Activated T-helper 1 cell treated with anti-CD3 and anti-CD28 coated beads, Interleukin-12 subunit alpha, Interleukin-12 subunit beta, Interleukin-2, Interleukin-4 antibody, amounts not matched to agents 30 ng/mL and 10 ng/mL and 1 ng/mL, durations not matched to agents 14 hours and 24 hours and 36 hours (primary cell): ENCODE measurements at regions not wholly inside any gene's neighbourhood (a gene's known extent, or its start where the extent isn't known, plus 50 kb on each side); places are given as distances from the start of the nearest gene placed in this dataset.
"Not testable (repeated sequence)": the region's sequence is repeated elsewhere in the genome, so short reads cannot be mapped to it uniquely, and the experiment has no call there.

Experiments
- DNase-seq: peaks from one replicate; pipeline ENCODE4 v3.0.0; 2021; ENCODE audit warnings: low spot score
- H3K27ac Mint-ChIP-seq: one replicate; pipeline ENCODE4 v1.8.0; 2021; ENCODE audit warnings: mild to moderate bottlenecking, mixed read lengths
- H3K27me3 Mint-ChIP-seq: one replicate; pipeline ENCODE4 v1.8.0; 2022; ENCODE audit warnings: mild to moderate bottlenecking, moderate library complexity, mixed read lengths; ENCODE audit not compliant: insufficient read depth
- H3K36me3 Mint-ChIP-seq: one replicate; pipeline ENCODE4 v1.8.0; 2021; ENCODE audit warnings: low read depth, mixed read lengths
- H3K4me1 Mint-ChIP-seq: one replicate; pipeline ENCODE4 v1.8.0; 2021; ENCODE audit warnings: low read depth, mixed read lengths
- H3K4me3 Mint-ChIP-seq: one replicate; pipeline ENCODE4 v1.8.0; 2021; ENCODE audit warnings: mild to moderate bottlenecking, moderate library complexity, mixed read lengths
- H3K9me3 Mint-ChIP-seq: one replicate; pipeline ENCODE4 v1.8.0; 2021; ENCODE audit warnings: mixed read lengths
- intact Hi-C: fragments of 100-400 bp; cut with micrococcal nuclease; formaldehyde crosslinking; loops from one replicate; pipeline ENCODE4 v1.15.1; 2024

DNA sequence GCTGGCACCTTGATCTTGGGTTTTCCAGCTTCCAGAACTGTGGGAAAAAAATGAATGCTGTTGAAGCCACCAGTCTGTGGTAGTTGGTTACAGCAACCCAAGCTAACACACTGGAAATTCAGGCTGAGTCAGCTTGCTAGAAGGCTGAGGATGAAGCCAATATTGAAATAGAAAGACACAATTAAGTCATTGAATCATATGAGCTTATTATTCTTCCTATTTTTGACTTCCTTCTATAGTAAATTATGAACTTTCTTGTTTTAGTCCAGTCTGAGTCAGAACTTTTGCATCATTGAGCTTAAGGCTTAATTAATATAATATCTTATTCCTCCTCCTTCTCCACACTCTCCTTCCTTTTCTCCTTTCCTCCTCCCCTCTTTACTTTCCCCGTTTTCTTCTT lies 153.6 kb upstream of the LRRC61 start:
- H3K36me3 Mint-ChIP-seq, H3K27ac Mint-ChIP-seq, DNase-seq, H3K9me3 Mint-ChIP-seq, H3K4me1 Mint-ChIP-seq, H3K4me3 Mint-ChIP-seq, H3K27me3 Mint-ChIP-seq, intact Hi-C loops: not testable (repeated sequence)

DNA sequence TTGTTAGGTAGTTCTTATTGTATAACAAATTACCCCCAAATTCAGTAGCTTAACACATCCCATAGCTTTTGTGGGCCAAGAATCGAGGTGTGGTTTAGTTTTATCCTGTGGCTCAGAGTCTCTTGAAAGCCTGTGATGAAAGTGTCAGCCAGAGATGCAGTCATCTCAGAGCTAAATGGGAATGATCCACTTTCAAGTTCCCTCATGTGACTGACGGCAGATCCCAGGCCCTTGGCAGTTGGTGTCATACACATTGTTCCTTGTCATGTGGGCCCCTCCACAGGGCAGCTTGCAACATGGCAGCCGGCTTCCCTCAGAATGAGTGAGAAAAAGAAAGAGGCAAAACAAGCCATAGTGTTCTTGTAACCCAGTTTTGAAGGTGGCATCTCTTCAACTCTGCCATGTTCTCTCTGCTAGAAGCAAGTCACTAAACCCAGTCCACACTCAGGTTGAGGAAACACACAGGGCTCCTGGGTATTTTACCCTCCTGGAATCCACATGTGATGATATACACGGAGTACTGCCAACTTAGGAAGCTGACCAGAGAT lies 153.1 kb upstream of the LRRC61 start:
- H3K27me3 Mint-ChIP-seq: not testable (repeated sequence)

GRCh38 chr7:150183602-150184001 lies 139.6 kb upstream of the LRRC61 start:
- DNase-seq, H3K4me3 Mint-ChIP-seq, H3K9me3 Mint-ChIP-seq, H3K36me3 Mint-ChIP-seq, H3K27ac Mint-ChIP-seq, intact Hi-C loops, H3K4me1 Mint-ChIP-seq, H3K27me3 Mint-ChIP-seq: not testable (repeated sequence)

More for the DNA sequence above, 153.1 kb upstream of the LRRC61 start:
- H3K4me3 Mint-ChIP-seq, intact Hi-C loops, H3K4me1 Mint-ChIP-seq, H3K27ac Mint-ChIP-seq, H3K9me3 Mint-ChIP-seq, DNase-seq, H3K36me3 Mint-ChIP-seq: not testable (repeated sequence)

GRCh38 chr7:150189963-150190362 lies 133.2 kb upstream of the LRRC61 start:
- H3K27me3 Mint-ChIP-seq, H3K9me3 Mint-ChIP-seq, H3K36me3 Mint-ChIP-seq, intact Hi-C loops, DNase-seq, H3K4me1 Mint-ChIP-seq, H3K4me3 Mint-ChIP-seq, H3K27ac Mint-ChIP-seq: not testable (repeated sequence)

DNA sequence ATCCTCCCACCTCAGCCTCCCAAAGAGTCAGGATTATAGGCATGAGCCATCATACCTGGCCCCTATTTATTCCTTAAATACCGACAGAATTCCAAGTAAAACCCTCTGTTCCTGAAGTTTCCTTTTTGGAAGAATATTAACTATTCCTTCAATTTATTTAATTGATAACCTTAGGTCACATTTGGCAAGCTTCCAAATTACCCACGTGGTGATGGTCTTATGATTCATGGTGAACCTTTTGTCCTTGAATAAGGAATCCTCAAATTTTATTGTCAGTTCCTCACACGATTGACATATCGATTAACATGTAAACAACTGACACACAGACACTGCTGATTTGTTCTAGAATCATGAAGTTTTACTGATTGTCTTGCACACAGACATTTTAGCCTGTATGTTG lies 130.6 kb upstream of the LRRC61 start:
- H3K36me3 Mint-ChIP-seq, intact Hi-C loops, H3K27ac Mint-ChIP-seq, DNase-seq, H3K4me3 Mint-ChIP-seq, H3K9me3 Mint-ChIP-seq, H3K4me1 Mint-ChIP-seq, H3K27me3 Mint-ChIP-seq: not testable (repeated sequence)

DNA sequence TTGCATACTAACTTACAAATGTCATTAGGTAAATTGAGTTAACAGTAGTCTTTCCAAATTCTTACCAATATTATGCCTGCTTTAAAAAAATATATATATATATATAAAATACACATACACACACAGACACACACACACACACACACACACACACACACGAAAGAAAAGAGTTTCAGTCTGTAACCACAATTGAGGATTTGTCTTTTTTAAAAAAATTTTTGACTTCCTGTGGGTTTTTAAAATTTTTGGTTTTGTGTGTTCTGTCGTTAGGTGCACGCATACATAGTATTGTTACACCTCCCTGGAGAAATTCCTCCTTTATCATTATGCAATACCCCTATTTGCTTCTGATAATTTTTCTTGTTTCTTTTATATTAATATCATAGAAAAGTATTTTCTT lies 129.3 kb upstream of the LRRC61 start:
- DNase-seq, H3K9me3 Mint-ChIP-seq, H3K27me3 Mint-ChIP-seq, intact Hi-C loops, H3K4me3 Mint-ChIP-seq, H3K4me1 Mint-ChIP-seq, H3K36me3 Mint-ChIP-seq, H3K27ac Mint-ChIP-seq: not testable (repeated sequence)
